NCI-H1105 treated with DMSO at 0.1 percent for 48 hours (cell line): ENCODE measurements at regions not wholly inside any gene's neighbourhood (a gene's known extent, or its start where the extent isn't known, plus 50 kb on each side); places are given as distances from the start of the nearest gene placed in this dataset.
"Not testable (repeated sequence)": the region's sequence is repeated elsewhere in the genome, so short reads cannot be mapped to it uniquely, and the experiment has no call there.

Experiments used
- DNase-seq: peaks from one replicate; lab custom pipeline; 2025; lab: John Stamatoyannopoulos, UW

- DNase-seq: no peak
Observed at GRCh38 chr3:20246662-20247061, 60.7 kb upstream of the SGO1 start.

GRCh38 chr3:20245781-20246180 lies 59.8 kb upstream of the SGO1 start:
- no peak for DNase-seq

GRCh38 chr3:20240154-20240883 lies 54.3 kb upstream of the SGO1 start:
- DNase-seq: no peak

GRCh38 chr3:20238199-20238598 lies 52.2 kb upstream of the SGO1 start:
- not testable (repeated sequence) for DNase-seq

- no peak for DNase-seq
Observed at GRCh38 chr3:20236603-20237002, 50.6 kb upstream of the SGO1 start.
